ENCODE measurements at regions not wholly inside any gene's neighbourhood (a gene's known extent, or its start where the extent isn't known, plus 50 kb on each side); places are given as distances from the start of the nearest gene placed in this dataset.

GRCh38 chr3:118540826-118541225 lies 493.8 kb downstream of the IGSF11 start:
- WGBS, 2 donors = 66 to 68% methylated on average over 1 of the region's 1 CpG
- H3K36me3 ChIP-seq (ENCODE audit: control insufficient read depth in 2 of 2, insufficient read depth in 2 of 2, low read length in 1 of 2) = no peaks in the 10 kb centered on the region
- peaks cover 0 to 9% of the 10 kb centered on the region in 2 donors for H3K4me1 ChIP-seq (ENCODE audit: control insufficient read depth in 2 of 2, insufficient read depth in 2 of 2, low read length in 1 of 2)
- no peaks in the 10 kb centered on the region for H3K27me3 ChIP-seq (ENCODE audit: control insufficient read depth in 1 of 2, insufficient read depth in 2 of 2, low read length in 2 of 2)
- H3K27ac ChIP-seq (ENCODE audit: low read depth in 2 of 2, low read length in 1 of 2) = no peak overlapping the region
- no peak overlapping the region for H3K4me3 ChIP-seq (ENCODE audit: low read depth in 1 of 2, low read length in 2 of 2)
- H3K9me3 ChIP-seq (ENCODE audit: control insufficient read depth in 2 of 2, insufficient read depth in 1 of 2, low read depth in 1 of 2, low read length in 1 of 2) = no peaks in the 10 kb centered on the region

GRCh38 chr3:118541796-118542195 lies 492.9 kb downstream of the IGSF11 start:
- peak overlapping the region; percentile 35 to 82 for H3K27ac ChIP-seq (ENCODE audit: low read depth in 2 of 2, low read length in 1 of 2)
- no peak overlapping the region for H3K4me3 ChIP-seq (ENCODE audit: low read depth in 1 of 2, low read length in 2 of 2)
- no peaks in the 10 kb centered on the region for H3K36me3 ChIP-seq (ENCODE audit: control insufficient read depth in 2 of 2, insufficient read depth in 2 of 2, low read length in 1 of 2)
- no peaks in the 10 kb centered on the region for H3K27me3 ChIP-seq (ENCODE audit: control insufficient read depth in 1 of 2, insufficient read depth in 2 of 2, low read length in 2 of 2)
- peaks cover 0 to 9% of the 10 kb centered on the region in 2 donors for H3K4me1 ChIP-seq (ENCODE audit: control insufficient read depth in 2 of 2, insufficient read depth in 2 of 2, low read length in 1 of 2)
- WGBS, 2 donors = 68 to 77% methylated on average over 2 of the region's 2 CpGs
- no peaks in the 10 kb centered on the region for H3K9me3 ChIP-seq (ENCODE audit: control insufficient read depth in 2 of 2, insufficient read depth in 1 of 2, low read depth in 1 of 2, low read length in 1 of 2)

GRCh38 chr3:118543832-118544231 lies 490.8 kb downstream of the IGSF11 start:
- peak overlapping the region; percentile 15 to 85 for H3K27ac ChIP-seq (ENCODE audit: low read depth in 2 of 2, low read length in 1 of 2)
- H3K4me3 ChIP-seq (ENCODE audit: low read depth in 1 of 2, low read length in 2 of 2) = no peak overlapping the region
- H3K9me3 ChIP-seq (ENCODE audit: control insufficient read depth in 2 of 2, insufficient read depth in 1 of 2, low read depth in 1 of 2, low read length in 1 of 2) = peaks cover 0 to 5% of the 10 kb centered on the region in 2 donors
- peaks cover 0 to 9% of the 10 kb centered on the region in 2 donors for H3K4me1 ChIP-seq (ENCODE audit: control insufficient read depth in 2 of 2, insufficient read depth in 2 of 2, low read length in 1 of 2)
- no peaks in the 10 kb centered on the region for H3K36me3 ChIP-seq (ENCODE audit: control insufficient read depth in 2 of 2, insufficient read depth in 2 of 2, low read length in 1 of 2)
- H3K27me3 ChIP-seq (ENCODE audit: control insufficient read depth in 1 of 2, insufficient read depth in 2 of 2, low read length in 2 of 2) = no peaks in the 10 kb centered on the region
- 51 to 71% methylated on average over 1 of the region's 1 CpG for WGBS, 2 donors

GRCh38 chr3:118544458-118544857 lies 490.2 kb downstream of the IGSF11 start:
- H3K4me3 ChIP-seq (ENCODE audit: low read depth in 1 of 2, low read length in 2 of 2) = no peak overlapping the region
- peak overlapping the region; percentile 55 to 85 for H3K27ac ChIP-seq (ENCODE audit: low read depth in 2 of 2, low read length in 1 of 2)

GRCh38 chr3:118548434-118548833 lies 486.2 kb downstream of the IGSF11 start:
- 68 to 69% methylated on average over 4 of the region's 4 CpGs for WGBS, 2 donors
- peaks cover 0 to 5% of the 10 kb centered on the region in 2 donors for H3K9me3 ChIP-seq (ENCODE audit: control insufficient read depth in 2 of 2, insufficient read depth in 1 of 2, low read depth in 1 of 2, low read length in 1 of 2)
- H3K27ac ChIP-seq (ENCODE audit: low read depth in 2 of 2, low read length in 1 of 2) = no peak overlapping the region
- no peak overlapping the region for H3K4me3 ChIP-seq (ENCODE audit: low read depth in 1 of 2, low read length in 2 of 2)
- H3K27me3 ChIP-seq (ENCODE audit: control insufficient read depth in 1 of 2, insufficient read depth in 2 of 2, low read length in 2 of 2) = no peaks in the 10 kb centered on the region
- H3K36me3 ChIP-seq (ENCODE audit: control insufficient read depth in 2 of 2, insufficient read depth in 2 of 2, low read length in 1 of 2) = no peaks in the 10 kb centered on the region
- H3K4me1 ChIP-seq (ENCODE audit: control insufficient read depth in 2 of 2, insufficient read depth in 2 of 2, low read length in 1 of 2) = peaks cover 0 to 4% of the 10 kb centered on the region in 2 donors

More at GRCh38 chr3:118544458-118544857, 490.2 kb downstream of the IGSF11 start:
- Histone ChIP-seq H3K27me3 (ENCODE audit: control insufficient read depth in 1 of 2, insufficient read depth in 2 of 2, low read length in 2 of 2) (no peaks in the 10 kb centered on the region), H3K4me1 (ENCODE audit: control insufficient read depth in 2 of 2, insufficient read depth in 2 of 2, low read length in 1 of 2) (peaks cover 0 to 9% of the 10 kb centered on the region in 2 donors), H3K36me3 (ENCODE audit: control insufficient read depth in 2 of 2, insufficient read depth in 2 of 2, low read length in 1 of 2) (no peaks in the 10 kb centered on the region), H3K9me3 (ENCODE audit: control insufficient read depth in 2 of 2, insufficient read depth in 1 of 2, low read depth in 1 of 2, low read length in 1 of 2) (peaks cover 0 to 5% of the 10 kb centered on the region in 2 donors)
- 63 to 64% methylated on average over 5 of the region's 5 CpGs for WGBS, 2 donors

- H3K36me3 ChIP-seq (ENCODE audit: control insufficient read depth in 2 of 2, insufficient read depth in 2 of 2, low read length in 1 of 2) = no peaks in the 10 kb centered on the region
- no peak overlapping the region for H3K27ac ChIP-seq (ENCODE audit: low read depth in 2 of 2, low read length in 1 of 2)
- H3K9me3 ChIP-seq (ENCODE audit: control insufficient read depth in 2 of 2, insufficient read depth in 1 of 2, low read depth in 1 of 2, low read length in 1 of 2) = peaks cover 0 to 5% of the 10 kb centered on the region in 2 donors
- H3K4me1 ChIP-seq (ENCODE audit: control insufficient read depth in 2 of 2, insufficient read depth in 2 of 2, low read length in 1 of 2) = no peaks in the 10 kb centered on the region
- WGBS, 2 donors = 47 to 49% methylated on average over 2 of the region's 2 CpGs
- no peaks in the 10 kb centered on the region for H3K27me3 ChIP-seq (ENCODE audit: control insufficient read depth in 1 of 2, insufficient read depth in 2 of 2, low read length in 2 of 2)
- no peak overlapping the region for H3K4me3 ChIP-seq (ENCODE audit: low read depth in 1 of 2, low read length in 2 of 2)
These were observed 484.5 kb downstream of the IGSF11 start for GRCh38 chr3:118550122-118550521.

- Histone ChIP-seq H3K4me1 (ENCODE audit: control insufficient read depth in 2 of 2, insufficient read depth in 2 of 2, low read length in 1 of 2) (no peaks in the 10 kb centered on the region), H3K9me3 (ENCODE audit: control insufficient read depth in 2 of 2, insufficient read depth in 1 of 2, low read depth in 1 of 2, low read length in 1 of 2) (peaks cover 0 to 5% of the 10 kb centered on the region in 2 donors), H3K27me3 (ENCODE audit: control insufficient read depth in 1 of 2, insufficient read depth in 2 of 2, low read length in 2 of 2) (no peaks in the 10 kb centered on the region), H3K27ac (ENCODE audit: low read depth in 2 of 2, low read length in 1 of 2) (no peak overlapping the region), H3K4me3 (ENCODE audit: low read depth in 1 of 2, low read length in 2 of 2) (no peak overlapping the region), H3K36me3 (ENCODE audit: control insufficient read depth in 2 of 2, insufficient read depth in 2 of 2, low read length in 1 of 2) (no peaks in the 10 kb centered on the region)
These were observed 484.1 kb downstream of the IGSF11 start for GRCh38 chr3:118550556-118550955.

- Histone ChIP-seq H3K27me3 (ENCODE audit: control insufficient read depth in 1 of 2, insufficient read depth in 2 of 2, low read length in 2 of 2) (no peaks in the 10 kb centered on the region), H3K4me1 (ENCODE audit: control insufficient read depth in 2 of 2, insufficient read depth in 2 of 2, low read length in 1 of 2) (no peaks in the 10 kb centered on the region), H3K27ac (ENCODE audit: low read depth in 2 of 2, low read length in 1 of 2) (no peak overlapping the region), H3K4me3 (ENCODE audit: low read depth in 1 of 2, low read length in 2 of 2) (no peak overlapping the region), H3K36me3 (ENCODE audit: control insufficient read depth in 2 of 2, insufficient read depth in 2 of 2, low read length in 1 of 2) (no peaks in the 10 kb centered on the region), H3K9me3 (ENCODE audit: control insufficient read depth in 2 of 2, insufficient read depth in 1 of 2, low read depth in 1 of 2, low read length in 1 of 2) (no peaks in the 10 kb centered on the region)
- WGBS, 2 donors = 82 to 89% methylated on average over 5 of the region's 5 CpGs
These were observed 480.4 kb downstream of the IGSF11 start for GRCh38 chr3:118554148-118554838.

- Histone ChIP-seq H3K4me3 (ENCODE audit: low read depth in 1 of 2, low read length in 2 of 2) (no peak overlapping the region), H3K27ac (ENCODE audit: low read depth in 2 of 2, low read length in 1 of 2) (no peak overlapping the region), H3K27me3 (ENCODE audit: control insufficient read depth in 1 of 2, insufficient read depth in 2 of 2, low read length in 2 of 2) (no peaks in the 10 kb centered on the region), H3K4me1 (ENCODE audit: control insufficient read depth in 2 of 2, insufficient read depth in 2 of 2, low read length in 1 of 2) (no peaks in the 10 kb centered on the region), H3K36me3 (ENCODE audit: control insufficient read depth in 2 of 2, insufficient read depth in 2 of 2, low read length in 1 of 2) (no peaks in the 10 kb centered on the region), H3K9me3 (ENCODE audit: control insufficient read depth in 2 of 2, insufficient read depth in 1 of 2, low read depth in 1 of 2, low read length in 1 of 2) (no peaks in the 10 kb centered on the region)
These were observed 477.7 kb downstream of the IGSF11 start for GRCh38 chr3:118556983-118557382.

GRCh38 chr3:118557513-118557912 lies 477.1 kb downstream of the IGSF11 start:
- 48 to 55% methylated on average over 3 of the region's 3 CpGs for WGBS, 2 donors
- H3K36me3 ChIP-seq (ENCODE audit: control insufficient read depth in 2 of 2, insufficient read depth in 2 of 2, low read length in 1 of 2) = no peaks in the 10 kb centered on the region
- no peak overlapping the region for H3K27ac ChIP-seq (ENCODE audit: low read depth in 2 of 2, low read length in 1 of 2)
- no peak overlapping the region for H3K4me3 ChIP-seq (ENCODE audit: low read depth in 1 of 2, low read length in 2 of 2)
- H3K9me3 ChIP-seq (ENCODE audit: control insufficient read depth in 2 of 2, insufficient read depth in 1 of 2, low read depth in 1 of 2, low read length in 1 of 2) = no peaks in the 10 kb centered on the region
- no peaks in the 10 kb centered on the region for H3K4me1 ChIP-seq (ENCODE audit: control insufficient read depth in 2 of 2, insufficient read depth in 2 of 2, low read length in 1 of 2)
- H3K27me3 ChIP-seq (ENCODE audit: control insufficient read depth in 1 of 2, insufficient read depth in 2 of 2, low read length in 2 of 2) = no peaks in the 10 kb centered on the region

Measured in esophagus (tissue), 2 donors.